WTC11 (cell line): ENCODE measurements at regions not wholly inside any gene's neighbourhood (a gene's known extent, or its start where the extent isn't known, plus 50 kb on each side); places are given as distances from the start of the nearest gene placed in this dataset.

Source experiments
- CREB1 ChIP-seq: sonication (generic); formaldehyde crosslinking; IDR thresholded peaks from 2 replicates; pipeline ENCODE4 v1.8.0; 2023; ENCODE audit warnings: mild to moderate bottlenecking, missing genetic modification reagents
- IRF2 ChIP-seq: sonication (generic); formaldehyde crosslinking; IDR thresholded peaks from 2 replicates; pipeline ENCODE4 v1.8.0; 2022; ENCODE audit warnings: low read depth, missing genetic modification reagents, borderline replicate concordance

GRCh38 chr16:72300892-72301291, 128.9 kb upstream of the PMFBP1 start:
- TF ChIP-seq CREB1: no peak
- TF ChIP-seq IRF2 (CRISPR knock-in tag): no peak
